HepG2 (cell line): ENCODE measurements at regions not wholly inside any gene's neighbourhood (a gene's known extent, or its start where the extent isn't known, plus 50 kb on each side); places are given as distances from the start of the nearest gene placed in this dataset.
A peak's percentile ranks its signal among the peaks of the same experiment; 100 is the strongest.
"Not testable (repeated sequence)": the region's sequence is repeated elsewhere in the genome, so short reads cannot be mapped to it uniquely, and the experiment has no call there.

Experiments used
- ATAC-seq: fragments of 200-7000 bp; cut with Tn5 transposase; 3 replicates; pipeline ENCODE4 v1.9.1; 2020; ENCODE audit warnings: mild to moderate bottlenecking, moderate library complexity
- BruUV-seq: library from RNA; stranded (reverse); fragments of 400-500 nt; replicated peaks from 2 replicates; lab custom pipeline; 2021; lab: Mats Ljungman, UMichigan
- CTCF ChIA-PET: fragments of 300-600 bp; formaldehyde crosslinking; extraction: SDS; loops from one replicate; lab custom pipeline; 2021; ENCODE audit warnings: low total read pairs, inconsistent platforms, low intra/inter-chr PET ratio; lab: Yijun Ruan, JAX
- POLR2A ChIA-PET: fragments of 350-600 bp; sonication (Branson Sonifier 250); formaldehyde crosslinking; loops from one replicate; lab custom pipeline; 2020; ENCODE audit warnings: antibody characterized with exemption, inconsistent platforms; lab: Yijun Ruan, JAX
- DNase-seq: peaks from one replicate; pipeline ENCODE4 v3.0.0-alpha.2; 2015; ENCODE audit warnings: low spot score
- FAIRE-seq: peaks from 3 replicates; lab custom pipeline; 2011; peaks lifted over from hg19 to GRCh38; lab: Jason Lieb, UNC
- H2AFZ ChIP-seq: one replicate; pipeline ENCODE4 v1.6.1; 2011; ENCODE audit warnings: low read length, inconsistent platforms
- H3K27ac ChIP-seq: fragments of 300-600 bp; 3 replicates; pipeline ENCODE4 v1.8.0; 2011; ENCODE audit warnings: mixed run types, mild to moderate bottlenecking, mixed read lengths, low read length, inconsistent platforms; ENCODE audit not compliant: insufficient read depth; ENCODE audit errors: extremely low read length
- H3K27me3 ChIP-seq, 2 experiments: fragments of 200-600 bp in 1 of 2; 2 replicates in 1 of 2; 3 replicates in 1 of 2; pipeline versions ENCODE4 v1.6.0 to v1.8.0; 2011; ENCODE audit warnings: low read length in 2 of 2, mild to moderate bottlenecking in 2 of 2, moderate library complexity in 2 of 2, inconsistent platforms in 1 of 2; ENCODE audit not compliant: insufficient read depth in 2 of 2, control insufficient read depth in 1 of 2
- H3K36me3 ChIP-seq, 2 experiments: fragments of 200-600 bp in 1 of 2; replicated peaks in 1 of 2; 2 replicates in 1 of 2; 3 replicates in 1 of 2; pipeline versions ENCODE4 v1.5.1 to v1.8.0; 2011; ENCODE audit warnings: low read length in 2 of 2, inconsistent platforms in 1 of 2; ENCODE audit not compliant: insufficient read depth in 2 of 2, control insufficient read depth in 1 of 2
- H3K4me1 ChIP-seq: 2 replicates; pipeline ENCODE4 v1.5.1; 2012; ENCODE audit warnings: low read length, inconsistent platforms; ENCODE audit not compliant: insufficient read depth
- H3K4me2 ChIP-seq: 2 replicates; pipeline ENCODE4 v1.6.0; 2011; ENCODE audit warnings: low read depth, low read length, inconsistent platforms
- H3K4me3 ChIP-seq, 3 experiments: fragments of 200-600 bp in 1 of 3; sonication (generic), shearing (Covaris generic) in 1 of 3; replicated peaks in 1 of 3; 2 replicates each; pipeline ENCODE4 v1.5.1; 2011 to 2016; ENCODE audit warnings: low read length in 3 of 3, inconsistent platforms in 2 of 3, low read depth in 2 of 3, mild to moderate bottlenecking in 2 of 3, control low read depth in 1 of 3, mixed read lengths in 1 of 3; ENCODE audit not compliant: insufficient read depth in 1 of 3
- H3K79me2 ChIP-seq: one replicate; pipeline ENCODE4 v1.6.1; 2011; ENCODE audit warnings: low read length, inconsistent platforms; ENCODE audit not compliant: insufficient read depth
- H3K9ac ChIP-seq: 2 replicates; pipeline ENCODE4 v1.6.0; 2011; ENCODE audit warnings: mild to moderate bottlenecking, low read depth, low read length, inconsistent platforms; ENCODE audit not compliant: insufficient read depth
- H3K9me3 ChIP-seq: 2 replicates; pipeline ENCODE4 v1.5.1; 2012; ENCODE audit warnings: mild to moderate bottlenecking, low read length
- H4K20me1 ChIP-seq: 2 replicates; pipeline ENCODE4 v1.6.0; 2011; ENCODE audit warnings: inconsistent platforms, mild to moderate bottlenecking, low read length, moderate library complexity; ENCODE audit not compliant: insufficient read depth
- HNRNPK ChIP-seq: fragments of 200-400 bp; formaldehyde crosslinking; IDR thresholded peaks from 2 replicates; pipeline ENCODE4 v1.6.1; 2018; ENCODE audit warnings: low read length, low read depth, moderate library complexity, mild to moderate bottlenecking; ENCODE audit not compliant: poor library complexity, severe bottlenecking
- KLF12 ChIP-seq: sonication (generic); formaldehyde crosslinking; IDR thresholded peaks from 2 replicates; pipeline ENCODE4 v1.4.0; 2020; ENCODE audit warnings: missing genetic modification reagents, borderline replicate concordance
- MAFF ChIP-seq: IDR thresholded peaks from 2 replicates; pipeline ENCODE4 v1.6.1; 2011; ENCODE audit warnings: low read depth, low read length, improper control_type of control experiment
- MAFK ChIP-seq, 2 experiments: IDR thresholded peaks in 1 of 2; conservative IDR thresholded peaks in 1 of 2; 2 replicates each; pipeline ENCODE4 v1.6.1; 2011; ENCODE audit warnings: improper control_type of control experiment in 2 of 2, low read length in 2 of 2
- WGBS: methylation state at CpG from one replicate; pipeline ENCODE4 v1.1.6; 2017; ENCODE audit warnings: low lambda C conversion rate; 5-methylcytosine and 5-hydroxymethylcytosine counted together
- in situ Hi-C: cut with HindIII; loops from 2 replicates; pipeline ENCODE4 v1.10.0; 2017; ENCODE audit warnings: low pct_unique_long_range_greater_than_20kb; ENCODE audit not compliant: extremely low pct_ligation_motif_present
- intact Hi-C: fragments of 100-400 bp; cut with micrococcal nuclease; formaldehyde crosslinking; loops from one replicate; pipeline ENCODE4 v1.10.0; 2022; ENCODE audit not compliant: unreplicated experiment

DNA sequence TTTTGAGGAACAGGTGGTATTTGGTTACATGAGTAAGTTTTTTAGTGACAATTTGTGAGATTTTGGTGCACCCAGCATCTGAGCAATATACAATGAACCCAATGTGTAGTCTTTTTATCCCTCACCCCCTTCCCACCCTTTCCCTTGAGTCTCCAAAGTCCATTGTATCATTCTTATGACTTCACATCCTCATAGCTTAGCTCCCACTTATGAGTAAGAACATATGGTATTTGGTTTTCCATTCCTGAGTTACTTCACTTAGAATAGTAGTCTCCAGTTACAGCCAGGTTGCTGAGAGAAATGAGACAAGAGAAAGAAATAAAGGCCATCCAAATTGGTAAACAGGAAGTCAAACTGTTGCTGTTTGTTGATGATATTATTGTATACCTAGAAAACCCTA lies 87.5 kb downstream of the OTOR start:
- DNase-seq, H3K4me1 ChIP-seq, FAIRE-seq, BruUV-seq, ATAC-seq, H3K9me3 ChIP-seq, CTCF ChIA-PET, H3K9ac ChIP-seq, H3K4me3 ChIP-seq, in situ Hi-C loops, H3K36me3 ChIP-seq, H3K27me3 ChIP-seq, H3K27ac ChIP-seq, POLR2A ChIA-PET, H3K4me2 ChIP-seq, H3K79me2 ChIP-seq, H4K20me1 ChIP-seq, intact Hi-C loops, H2AFZ ChIP-seq: not testable (repeated sequence)
- TF ChIP-seq HNRNPK = peak; percentile 58

DNA sequence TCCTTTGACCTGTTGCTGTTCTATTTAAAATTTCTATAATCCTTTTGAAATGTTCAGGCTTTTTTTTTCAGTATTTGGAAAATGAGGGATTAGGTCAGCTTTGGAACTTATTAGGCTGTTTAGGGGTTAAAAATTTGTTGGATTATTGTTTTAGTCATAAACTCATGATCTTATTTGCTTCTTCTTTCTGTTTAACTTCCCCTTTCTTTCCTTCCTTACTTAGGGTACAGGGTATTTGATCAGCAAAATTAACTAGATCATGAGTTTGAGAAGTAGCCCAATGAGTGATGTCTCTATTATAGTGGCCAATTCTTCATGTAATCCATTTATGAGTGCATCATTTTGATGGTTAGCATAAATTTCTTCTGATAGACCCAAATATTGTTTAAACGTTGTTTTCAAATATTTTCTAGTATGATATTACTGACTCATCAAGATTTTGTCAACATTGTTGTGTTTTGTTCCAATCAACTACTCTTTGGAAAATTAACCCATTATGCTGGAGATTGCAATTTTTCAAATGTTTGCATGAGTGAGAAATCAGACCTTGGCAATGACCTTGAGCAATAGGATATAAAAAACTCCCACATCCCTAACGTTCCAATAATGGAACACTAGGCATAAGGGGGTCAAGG lies 94.4 kb downstream of the OTOR start:
- Histone ChIP-seq H3K4me1 (no peaks in the 10 kb centered on the region), H3K9ac (no peak overlapping the region), H3K27me3 (no peaks in the 10 kb centered on the region), H3K27ac (no peak overlapping the region), H3K4me3 (no peak overlapping the region), H3K36me3 (no peaks in the 10 kb centered on the region), H3K4me2 (no peak overlapping the region), H3K9me3 (no peaks in the 10 kb centered on the region), H4K20me1 (no peaks in the 10 kb centered on the region), H3K79me2 (no peaks in the 10 kb centered on the region), H2AFZ (no peak overlapping the region)
- FAIRE-seq (no peak), DNase-seq (no peak), ATAC-seq (no peak)
- under 1% methylated on average over 2 of the region's 2 CpGs for WGBS
- no TSS peak for BruUV-seq
- CTCF ChIA-PET = no interaction called here
- POLR2A ChIA-PET = no interaction called here
- in situ Hi-C loops (no loop called here), intact Hi-C loops (no loop called here)
- peak; percentile 70; the same call in 1 of the 2 replicates for TF ChIP-seq MAFF
- TF ChIP-seq KLF12 (CRISPR knock-in tag) = no peak
- peak; percentile 10 to 76; a peak in 2 of 4 replicates for TF ChIP-seq MAFK (conservative IDR thresholded peaks at IDR 0.05 in 1 of 2, IDR thresholded peaks at IDR 0.05 in 1 of 2; ENCODE audit: low read length in 2 of 2)
